GM19023 (cell line): ENCODE measurements at regions not wholly inside any gene's neighbourhood (a gene's known extent, or its start where the extent isn't known, plus 50 kb on each side); places are given as distances from the start of the nearest gene placed in this dataset.
A peak's percentile ranks its signal among the peaks of the same experiment; 100 is the strongest.

Source experiments
- ATAC-seq: cut with Tn5 transposase; IDR thresholded peaks from one replicate; pipeline ENCODE4 v1.9.1; 2021; ENCODE audit warnings: mild to moderate bottlenecking, moderate library complexity; ENCODE audit not compliant: unreplicated experiment

DNA sequence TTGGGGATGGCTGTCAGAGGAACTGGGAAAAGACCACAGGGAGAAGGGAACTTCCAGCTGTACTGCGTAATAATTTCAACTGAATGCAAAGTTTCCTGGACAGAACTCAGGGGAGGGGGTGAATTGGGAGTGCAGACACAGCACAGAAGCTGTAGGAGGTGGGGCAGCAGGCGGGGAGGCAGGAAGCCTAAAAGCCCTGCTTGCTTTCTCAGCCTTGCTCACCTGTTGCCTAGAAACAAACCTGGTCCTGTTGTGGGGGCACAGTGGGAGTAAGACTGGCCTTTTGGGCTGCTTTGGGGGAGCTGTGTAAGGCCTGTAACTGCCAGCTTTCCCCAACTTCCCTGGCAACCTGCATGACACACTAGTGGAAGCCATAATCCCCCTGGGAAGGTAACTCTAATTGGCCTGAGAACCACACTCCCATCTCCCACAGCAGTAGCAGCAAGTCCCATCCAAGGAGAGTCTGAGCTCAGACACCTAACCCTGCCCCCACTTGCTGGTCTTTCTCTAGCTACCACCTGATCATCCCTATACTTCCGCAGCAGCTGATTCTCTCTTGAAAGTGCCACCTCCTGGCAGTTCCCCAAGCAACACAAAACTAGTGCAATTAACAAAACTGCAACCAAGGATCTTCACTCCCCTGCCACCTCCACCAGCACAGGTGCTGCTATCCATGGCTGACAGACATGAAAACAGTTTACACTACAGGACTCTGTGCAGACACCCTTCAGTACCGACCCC, 1239.3 kb downstream of the SORCS1 start:
- no peak for ATAC-seq

- no peak for ATAC-seq
Observed at GRCh38 chr10:105921348-105921747, 1243.2 kb downstream of the SORCS1 start.

GRCh38 chr10:105914432-105914831, 1250.1 kb downstream of the SORCS1 start:
- ATAC-seq, result no peak

DNA sequence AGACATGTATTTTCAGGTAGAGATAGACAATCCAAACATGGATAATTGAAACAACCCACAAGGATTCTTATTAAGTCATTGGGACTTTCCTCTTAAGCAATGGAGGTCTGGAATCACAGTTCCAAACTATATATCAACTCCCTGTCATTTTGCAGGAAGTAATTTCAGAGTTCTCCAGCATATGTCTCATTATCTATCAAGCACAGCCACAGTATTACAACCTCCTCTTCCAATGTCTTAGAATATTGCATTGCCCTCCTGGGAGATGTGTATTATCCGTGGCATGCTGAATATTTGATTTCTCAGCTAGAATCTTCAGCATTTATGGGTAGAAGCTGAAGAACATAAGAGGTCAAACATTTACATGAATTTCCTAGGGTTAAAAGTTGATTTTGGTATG, 1255.8 kb downstream of the SORCS1 start:
- ATAC-seq, result no peak

DNA sequence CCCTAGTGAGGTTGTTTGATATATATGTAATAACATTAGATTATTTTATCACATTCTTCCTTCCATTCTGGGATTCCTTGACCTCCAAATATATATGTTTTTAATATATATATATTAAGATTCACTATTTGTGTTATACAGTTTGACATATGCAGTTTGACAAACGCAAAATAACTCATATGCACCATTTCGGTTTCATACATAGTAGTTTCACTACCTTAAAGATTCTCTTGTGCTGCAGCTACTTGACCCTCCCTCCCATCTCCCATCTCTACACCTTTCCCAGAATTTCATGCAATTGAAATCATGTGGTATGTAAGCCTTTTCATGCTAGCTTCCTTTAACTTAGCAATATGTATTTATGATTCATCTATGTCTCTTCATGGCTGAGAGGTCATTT, 1244.4 kb downstream of the SORCS3 start:
- ATAC-seq, result no peak

- ATAC-seq, result no peak
Observed at GRCh38 chr10:105879401-105879800, 1238.3 kb downstream of the SORCS3 start.

DNA sequence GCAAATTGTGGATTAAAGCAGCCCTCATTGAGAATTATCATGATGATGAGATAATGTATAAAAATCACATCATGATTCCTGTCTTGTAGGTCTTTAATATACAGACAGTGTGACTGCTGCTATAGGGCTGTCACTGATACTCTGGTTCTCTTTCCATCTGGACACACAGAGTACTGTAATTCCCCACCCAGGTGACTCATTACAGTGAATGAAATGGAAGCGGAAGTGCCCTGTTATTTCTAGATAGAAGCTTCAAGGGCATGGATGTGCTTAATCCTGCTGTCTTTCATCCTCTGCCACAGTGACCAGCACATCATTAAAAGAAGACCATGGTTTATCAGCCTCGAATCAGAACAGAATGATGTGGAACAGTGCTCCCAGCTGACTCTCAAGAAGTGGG, 1234.0 kb downstream of the SORCS3 start:
- ATAC-seq, result no peak

- no peak for ATAC-seq
Observed at GRCh38 chr10:105872665-105873064, 1231.6 kb downstream of the SORCS3 start.

DNA sequence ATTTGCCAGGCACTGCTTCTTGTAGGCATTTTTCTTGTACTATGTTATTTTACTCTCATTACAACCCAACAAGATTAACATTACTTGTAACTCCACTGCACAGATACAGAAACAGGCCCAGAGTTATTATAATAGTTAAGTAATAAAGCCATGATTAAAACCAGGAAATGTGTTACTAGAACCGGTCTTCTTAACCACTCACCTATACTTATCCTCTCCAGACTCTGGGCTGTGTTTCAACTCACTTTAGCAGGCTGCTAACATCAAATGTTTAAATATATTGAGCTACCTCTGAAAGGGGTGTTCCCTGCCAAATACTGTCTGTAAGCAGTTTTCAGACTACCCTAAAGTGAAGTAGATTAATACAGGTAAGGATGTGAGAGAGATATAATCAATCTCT, 1227.8 kb downstream of the SORCS3 start:
- ATAC-seq, result no peak

- ATAC-seq, result no peak
Observed at GRCh38 chr10:105864854-105865253, 1223.8 kb downstream of the SORCS3 start.

GRCh38 chr10:105857268-105858264, 1216.5 kb downstream of the SORCS3 start:
- ATAC-seq, result no peak

GRCh38 chr10:105855791-105856190, 1214.7 kb downstream of the SORCS3 start:
- no peak for ATAC-seq

DNA sequence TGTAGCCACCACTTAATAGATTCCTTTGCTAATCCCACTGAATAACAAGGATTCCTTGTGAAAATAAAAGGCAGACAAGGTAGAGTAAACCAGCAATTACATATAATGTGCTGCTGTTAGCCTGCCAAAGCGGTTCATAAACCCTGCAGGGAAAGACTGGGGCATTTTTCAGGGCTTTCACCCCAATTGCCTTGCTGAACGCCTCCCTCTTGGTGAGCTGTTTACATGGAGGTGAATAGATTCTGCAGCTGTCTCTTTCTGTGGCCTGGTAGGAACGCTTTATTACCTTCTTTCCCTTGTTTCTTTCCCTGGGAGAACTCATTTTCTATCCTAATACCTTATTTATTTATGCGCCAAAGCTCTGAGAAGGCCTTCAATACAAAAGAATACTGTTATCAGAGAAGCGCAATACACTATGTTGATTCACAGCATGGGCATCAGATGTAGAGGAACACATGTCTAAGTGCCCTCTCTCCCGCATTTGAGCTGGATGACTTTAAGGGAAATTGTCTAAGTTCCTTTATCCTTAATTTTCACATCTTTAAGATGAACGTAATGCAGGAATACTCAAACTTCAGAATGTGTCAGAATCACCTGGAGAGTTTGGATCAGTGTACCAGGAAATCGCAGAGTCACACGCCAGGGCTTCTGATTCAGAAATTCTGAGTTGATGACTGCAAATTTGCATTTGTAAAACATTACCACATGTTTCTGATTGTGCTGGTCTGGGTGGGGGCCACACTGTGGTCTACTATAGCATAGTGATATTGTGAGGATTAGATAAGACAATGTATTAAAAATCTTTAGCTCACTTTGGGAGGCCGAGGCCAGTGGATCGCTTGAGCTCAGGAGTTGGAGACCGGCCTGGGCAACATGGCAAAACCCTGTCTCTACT, 1203.8 kb downstream of the SORCS3 start:
- ATAC-seq, result no peak

DNA sequence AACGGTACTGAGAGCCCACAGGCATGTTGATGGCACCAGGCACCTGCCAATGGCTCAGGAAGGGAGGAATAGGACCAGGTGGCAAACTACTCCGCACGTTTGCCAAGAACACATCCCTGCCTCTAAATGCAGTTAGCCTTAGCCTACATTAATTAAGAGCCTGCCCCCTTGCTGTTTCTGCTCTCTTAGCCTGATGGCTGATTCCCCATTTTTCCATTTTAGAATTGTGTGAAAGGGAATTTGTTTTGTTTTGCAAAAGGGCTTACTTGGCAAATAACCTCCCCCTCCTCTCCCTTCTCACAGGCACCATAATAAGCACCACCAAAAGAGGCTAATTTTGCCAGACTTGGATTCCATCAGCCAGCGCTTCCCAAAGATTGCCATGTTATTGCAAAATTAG, 1203.2 kb downstream of the SORCS3 start:
- no peak for ATAC-seq

DNA sequence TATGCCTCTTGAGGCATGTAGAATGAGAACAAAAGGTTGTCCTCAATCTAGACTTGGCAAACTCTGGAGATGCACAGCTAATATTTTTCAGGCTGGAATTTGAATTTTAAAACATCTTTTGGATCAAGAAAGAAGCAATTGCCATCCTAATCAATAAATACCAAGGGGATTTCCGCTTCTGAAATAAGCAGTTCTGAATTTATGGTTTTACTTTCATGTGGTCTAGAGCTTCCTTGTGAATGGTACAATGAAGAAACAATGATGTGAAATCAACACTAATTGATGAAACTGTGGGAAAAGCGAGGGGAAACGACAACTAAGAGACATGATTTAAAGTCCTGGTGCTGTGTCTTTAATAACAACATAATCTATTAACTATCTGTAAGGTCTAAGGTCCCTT, 1202.7 kb downstream of the SORCS3 start:
- no peak for ATAC-seq

GRCh38 chr10:105840288-105840770, 1199.2 kb downstream of the SORCS3 start:
- no peak for ATAC-seq

GRCh38 chr10:105838392-105838791, 1197.3 kb downstream of the SORCS3 start:
- ATAC-seq, result no peak

GRCh38 chr10:105837951-105838350, 1196.9 kb downstream of the SORCS3 start:
- ATAC-seq, result peak; percentile 88

- no peak for ATAC-seq
Observed at GRCh38 chr10:105834261-105835059, 1193.4 kb downstream of the SORCS3 start.

DNA sequence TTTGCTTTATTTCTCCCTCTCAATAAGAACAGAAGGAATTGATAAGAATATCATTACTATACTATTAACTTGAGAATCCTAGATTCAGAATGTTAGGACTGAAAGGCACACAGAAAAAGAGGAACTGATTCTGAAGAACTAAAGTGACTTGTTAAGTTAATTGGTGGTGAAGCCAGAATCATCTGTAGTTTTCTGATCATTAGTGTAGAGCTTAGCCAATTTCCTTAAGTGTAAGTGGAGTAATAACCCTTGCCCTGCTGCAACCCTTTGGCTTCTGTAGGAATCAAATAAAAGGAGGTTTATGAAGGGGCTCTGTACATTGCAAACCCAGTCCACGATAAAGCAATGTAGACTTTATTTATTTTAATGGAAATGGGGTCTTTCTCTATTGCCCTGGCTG, 1186.0 kb downstream of the SORCS3 start:
- no peak for ATAC-seq
